GM23338 (cell line): ENCODE measurements at regions not wholly inside any gene's neighbourhood (a gene's known extent, or its start where the extent isn't known, plus 50 kb on each side); places are given as distances from the start of the nearest gene placed in this dataset.

Source experiments
- ATAC-seq: fragments of 200-7000 bp; cut with Tn5 transposase; 3 replicates; pipeline ENCODE4 v1.9.1; 2020
- DNase-seq: peaks from one replicate; pipeline ENCODE4 v3.0.0-alpha.2; 2015; ENCODE audit warnings: low spot score
- H2AFZ ChIP-seq: fragments of 200-600 bp; sonication (generic); 2 replicates; pipeline ENCODE4 v1.8.0; 2016; ENCODE audit warnings: antibody characterized with exemption, mild to moderate bottlenecking, moderate library complexity
- H3F3A ChIP-seq: fragments of 200-600 bp; sonication (generic); replicated peaks from 2 replicates; pipeline ENCODE4 v1.8.0; 2017; ENCODE audit warnings: antibody characterized with exemption, mixed run types, low read depth
- H3K27ac ChIP-seq: fragments of 200-600 bp; sonication (generic); 2 replicates; pipeline ENCODE4 v1.6.1; 2016; ENCODE audit warnings: low read depth
- H3K27me3 ChIP-seq: fragments of 200-600 bp; sonication (generic); 2 replicates; pipeline ENCODE4 v1.8.0; 2016; ENCODE audit warnings: mild to moderate bottlenecking, mixed run types, moderate library complexity; ENCODE audit not compliant: insufficient read depth
- H3K36me3 ChIP-seq: fragments of 200-600 bp; sonication (generic); 2 replicates; pipeline ENCODE4 v1.8.0; 2016; ENCODE audit warnings: mild to moderate bottlenecking; ENCODE audit not compliant: insufficient read depth
- H3K4me1 ChIP-seq: fragments of 200-600 bp; sonication (generic); 2 replicates; pipeline ENCODE4 v1.8.0; 2016; ENCODE audit warnings: mild to moderate bottlenecking, moderate library complexity; ENCODE audit not compliant: insufficient read depth
- H3K4me2 ChIP-seq: fragments of 200-600 bp; sonication (generic); 2 replicates; pipeline ENCODE4 v1.7.1; 2017; ENCODE audit warnings: mixed run types
- H3K4me3 ChIP-seq: fragments of 200-600 bp; sonication (generic); 2 replicates; pipeline ENCODE4 v1.6.1; 2016; ENCODE audit warnings: mixed run types
- H3K79me2 ChIP-seq: fragments of 200-600 bp; sonication (generic); replicated peaks from 2 replicates; pipeline ENCODE4 v1.8.0; 2017; ENCODE audit warnings: mild to moderate bottlenecking; ENCODE audit not compliant: insufficient read depth
- H3K9me2 ChIP-seq: fragments of 200-600 bp; sonication (generic); 2 replicates; pipeline ENCODE4 v1.8.0; 2017; ENCODE audit not compliant: insufficient read depth
- H4K20me1 ChIP-seq: fragments of 200-600 bp; sonication (generic); replicated peaks from 2 replicates; pipeline ENCODE4 v1.8.0; 2017; ENCODE audit warnings: mild to moderate bottlenecking; ENCODE audit not compliant: insufficient read depth
- H3K27ac Mint-ChIP-seq: 2 replicates; pipeline ENCODE4 v1.8.0; 2020; ENCODE audit warnings: inconsistent platforms, mild to moderate bottlenecking, moderate library complexity, mixed read lengths
- H3K27me3 Mint-ChIP-seq: 3 replicates; pipeline ENCODE4 v1.8.0; 2022; ENCODE audit warnings: low read depth, mild to moderate bottlenecking, moderate library complexity, mixed read lengths, inconsistent platforms; ENCODE audit not compliant: insufficient read depth, poor library complexity
- H3K36me3 Mint-ChIP-seq: 3 replicates; pipeline ENCODE4 v1.8.0; 2021; ENCODE audit warnings: low read depth, mild to moderate bottlenecking, inconsistent platforms, moderate library complexity, mixed read lengths
- H3K4me1 Mint-ChIP-seq: 3 replicates; pipeline ENCODE4 v1.8.0; 2020; ENCODE audit warnings: mild to moderate bottlenecking, inconsistent platforms, mixed read lengths
- H3K4me3 Mint-ChIP-seq: 3 replicates; pipeline ENCODE4 v1.8.0; 2021; ENCODE audit warnings: moderate library complexity, mild to moderate bottlenecking, inconsistent platforms, mixed read lengths
- H3K9me3 Mint-ChIP-seq: 3 replicates; pipeline ENCODE4 v1.8.0; 2020; ENCODE audit warnings: moderate library complexity, mild to moderate bottlenecking, inconsistent platforms, mixed read lengths
- CREB1 ChIP-seq: fragments of 250-450 bp; sonication (Bioruptor Pico); IDR thresholded peaks from 2 replicates; pipeline ENCODE4 v1.5.0; 2020; ENCODE audit warnings: low read depth, mild to moderate bottlenecking, moderate library complexity
- CTCF ChIP-seq, 2 experiments: fragments of 200-600 bp in 1 of 2; sonication (generic) in 1 of 2; conservative IDR thresholded peaks; 2 replicates each; pipeline versions ENCODE4 v1.5.1 to v1.6.1; 2016 to 2017; ENCODE audit warnings: antibody characterized with exemption in 2 of 2, low read depth in 2 of 2, mild to moderate bottlenecking in 2 of 2, moderate library complexity in 1 of 2
- ETS1 ChIP-seq: IDR thresholded peaks from 2 replicates; pipeline ENCODE4 v1.6.1; 2016; ENCODE audit warnings: antibody characterized with exemption
- EZH2 ChIP-seq: fragments of 200-600 bp; sonication (generic); IDR thresholded peaks from one replicate; pipeline ENCODE4 v1.8.0; 2017; ENCODE audit warnings: antibody characterized with exemption, mild to moderate bottlenecking, low read depth; ENCODE audit not compliant: unreplicated experiment
- EZH2phosphoT487 ChIP-seq: fragments of 200-600 bp; sonication (generic); IDR thresholded peaks from one replicate; pipeline ENCODE4 v1.8.1; 2018; ENCODE audit warnings: antibody characterized with exemption; ENCODE audit not compliant: unreplicated experiment
- JUNB ChIP-seq: IDR thresholded peaks from one replicate; pipeline ENCODE4 v1.6.1; 2016; ENCODE audit warnings: antibody characterized with exemption; ENCODE audit not compliant: unreplicated experiment
- NANOG ChIP-seq: IDR thresholded peaks from 2 replicates; pipeline ENCODE4 v1.6.1; 2016; ENCODE audit warnings: antibody characterized with exemption, borderline replicate concordance
- POLR2AphosphoS5 ChIP-seq: IDR thresholded peaks from 2 replicates; pipeline ENCODE4 v1.6.1; 2016; ENCODE audit warnings: antibody characterized with exemption, low read depth
- STAT1 ChIP-seq: IDR thresholded peaks from one replicate; pipeline ENCODE4 v1.6.1; 2016; ENCODE audit warnings: antibody characterized with exemption; ENCODE audit not compliant: unreplicated experiment
- ZNF114 ChIP-seq: fragments of 250-450 bp; sonication (Bioruptor Pico); IDR thresholded peaks from 2 replicates; pipeline ENCODE4 v1.5.0; 2020; ENCODE audit warnings: mild to moderate bottlenecking, moderate library complexity
- ZNF331 ChIP-seq: fragments of 250-450 bp; sonication (Bioruptor Pico); IDR thresholded peaks from 2 replicates; pipeline ENCODE4 v1.5.0; 2020; ENCODE audit warnings: low read depth, mild to moderate bottlenecking, moderate library complexity
- ZNF462 ChIP-seq: fragments of 250-450 bp; sonication (Bioruptor Pico); IDR thresholded peaks from 2 replicates; pipeline ENCODE4 v1.5.0; 2020; ENCODE audit warnings: mild to moderate bottlenecking, moderate library complexity
- TF ChIP-seq, protein P1 (sequence below): IDR thresholded peaks from one replicate; pipeline ENCODE4 v1.6.1; 2018; ENCODE audit warnings: antibody characterized with exemption; ENCODE audit not compliant: unreplicated experiment

GRCh38 chrX:149272690-149273463 is 232.2 kb downstream of the IDS start:
- no peaks in the 10 kb centered on the region for H3F3A ChIP-seq
- H3K4me1 ChIP-seq, result no peaks in the 10 kb centered on the region
- no peaks in the 10 kb centered on the region for H3K9me2 ChIP-seq
- H3K27me3 ChIP-seq, result no peaks in the 10 kb centered on the region
- H3K4me1 Mint-ChIP-seq, result no peaks in the 10 kb centered on the region
- no peak overlapping the region for H3K4me2 ChIP-seq
- no peak overlapping the region for H3K27ac Mint-ChIP-seq
- no peak overlapping the region for H3K4me3 Mint-ChIP-seq
- DNase-seq, result no peak
- no peaks in the 10 kb centered on the region for H3K27me3 Mint-ChIP-seq
- no peaks in the 10 kb centered on the region; the same call in 2 of the 3 replicates for H3K9me3 Mint-ChIP-seq
- no peak overlapping the region for H2AFZ ChIP-seq
- H3K4me3 ChIP-seq, result no peak overlapping the region
- H3K36me3 Mint-ChIP-seq, result no peaks in the 10 kb centered on the region
- TF ChIP-seq ZNF114 (CRISPR knock-in tag) (no peak), POLR2AphosphoS5 (no peak), STAT1 (no peak), ZNF331 (CRISPR knock-in tag) (no peak), EZH2phosphoT487 (no peak), ETS1 (no peak), NANOG (no peak), EZH2 (no peak), ZNF462 (CRISPR knock-in tag) (no peak), JUNB (no peak), CREB1 (CRISPR knock-in tag) (no peak), CTCF (conservative IDR thresholded peaks at IDR 0.05; ENCODE audit: low read depth in 2 of 2) (no peak)
- TF ChIP-seq, protein P1, sequence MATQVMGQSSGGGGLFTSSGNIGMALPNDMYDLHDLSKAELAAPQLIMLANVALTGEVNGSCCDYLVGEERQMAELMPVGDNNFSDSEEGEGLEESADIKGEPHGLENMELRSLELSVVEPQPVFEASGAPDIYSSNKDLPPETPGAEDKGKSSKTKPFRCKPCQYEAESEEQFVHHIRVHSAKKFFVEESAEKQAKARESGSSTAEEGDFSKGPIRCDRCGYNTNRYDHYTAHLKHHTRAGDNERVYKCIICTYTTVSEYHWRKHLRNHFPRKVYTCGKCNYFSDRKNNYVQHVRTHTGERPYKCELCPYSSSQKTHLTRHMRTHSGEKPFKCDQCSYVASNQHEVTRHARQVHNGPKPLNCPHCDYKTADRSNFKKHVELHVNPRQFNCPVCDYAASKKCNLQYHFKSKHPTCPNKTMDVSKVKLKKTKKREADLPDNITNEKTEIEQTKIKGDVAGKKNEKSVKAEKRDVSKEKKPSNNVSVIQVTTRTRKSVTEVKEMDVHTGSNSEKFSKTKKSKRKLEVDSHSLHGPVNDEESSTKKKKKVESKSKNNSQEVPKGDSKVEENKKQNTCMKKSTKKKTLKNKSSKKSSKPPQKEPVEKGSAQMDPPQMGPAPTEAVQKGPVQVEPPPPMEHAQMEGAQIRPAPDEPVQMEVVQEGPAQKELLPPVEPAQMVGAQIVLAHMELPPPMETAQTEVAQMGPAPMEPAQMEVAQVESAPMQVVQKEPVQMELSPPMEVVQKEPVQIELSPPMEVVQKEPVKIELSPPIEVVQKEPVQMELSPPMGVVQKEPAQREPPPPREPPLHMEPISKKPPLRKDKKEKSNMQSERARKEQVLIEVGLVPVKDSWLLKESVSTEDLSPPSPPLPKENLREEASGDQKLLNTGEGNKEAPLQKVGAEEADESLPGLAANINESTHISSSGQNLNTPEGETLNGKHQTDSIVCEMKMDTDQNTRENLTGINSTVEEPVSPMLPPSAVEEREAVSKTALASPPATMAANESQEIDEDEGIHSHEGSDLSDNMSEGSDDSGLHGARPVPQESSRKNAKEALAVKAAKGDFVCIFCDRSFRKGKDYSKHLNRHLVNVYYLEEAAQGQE, result no peak
- ATAC-seq, result no peak
- H3K27ac ChIP-seq, result no peak overlapping the region
- H3K36me3 ChIP-seq, result no peaks in the 10 kb centered on the region
- no peaks in the 10 kb centered on the region for H4K20me1 ChIP-seq
- no peaks in the 10 kb centered on the region for H3K79me2 ChIP-seq
